Inferior parietal cortex (tissue), 1 donor: ENCODE measurements at regions not wholly inside any gene's neighbourhood (a gene's known extent, or its start where the extent isn't known, plus 50 kb on each side); places are given as distances from the start of the nearest gene placed in this dataset.

ENCODE experiments used
- DNase-seq: peaks from one replicate; pipeline ENCODE4 v3.0.0-alpha.2; 2016; ENCODE audit errors: extremely low spot score

GRCh38 chr1:65679773-65680172 lies 112.9 kb upstream of the PDE4B start:
- no peak for DNase-seq

- no peak for DNase-seq
Observed at GRCh38 chr1:65681096-65681495, 111.6 kb upstream of the PDE4B start.

- peak; percentile 95 for DNase-seq
Observed at GRCh38 chr1:65687428-65688214, 105.1 kb upstream of the PDE4B start.

GRCh38 chr1:65688215-65688566 lies 104.5 kb upstream of the PDE4B start:
- no peak for DNase-seq

- DNase-seq, result no peak
Observed at GRCh38 chr1:65688848-65689247, 103.8 kb upstream of the PDE4B start.

GRCh38 chr1:65691152-65691900 lies 101.4 kb upstream of the PDE4B start:
- DNase-seq, result peak; percentile 69

GRCh38 chr1:65691972-65692371 lies 100.7 kb upstream of the PDE4B start:
- no peak for DNase-seq

- no peak for DNase-seq
Observed at GRCh38 chr1:65694126-65694525, 98.6 kb upstream of the PDE4B start.

- DNase-seq, result no peak
Observed at GRCh38 chr1:65694933-65695332, 97.8 kb upstream of the PDE4B start.

GRCh38 chr1:65698590-65698989 lies 94.1 kb upstream of the PDE4B start:
- no peak for DNase-seq

- no peak for DNase-seq
Observed at GRCh38 chr1:65703853-65704252, 88.8 kb upstream of the PDE4B start.

GRCh38 chr1:65704318-65704717 lies 88.4 kb upstream of the PDE4B start:
- no peak for DNase-seq

GRCh38 chr1:65717815-65718454 lies 74.8 kb upstream of the PDE4B start:
- DNase-seq, result no peak

GRCh38 chr1:65719391-65719790 lies 73.3 kb upstream of the PDE4B start:
- DNase-seq, result no peak

- DNase-seq, result no peak
Observed at GRCh38 chr1:65722461-65722860, 70.2 kb upstream of the PDE4B start.

- no peak for DNase-seq
Observed at GRCh38 chr1:65724151-65724550, 68.5 kb upstream of the PDE4B start.

GRCh38 chr1:65725064-65725463 lies 67.6 kb upstream of the PDE4B start:
- DNase-seq, result no peak

GRCh38 chr1:65728504-65728903 lies 64.2 kb upstream of the PDE4B start:
- DNase-seq, result no peak

- DNase-seq, result no peak
Observed at GRCh38 chr1:65729259-65729658, 63.4 kb upstream of the PDE4B start.

GRCh38 chr1:65734979-65735378 lies 57.7 kb upstream of the PDE4B start:
- no peak for DNase-seq

- no peak for DNase-seq
Observed at GRCh38 chr1:65741993-65742392, 50.7 kb upstream of the PDE4B start.
